ENCODE measurements at regions not wholly inside any gene's neighbourhood (a gene's known extent, or its start where the extent isn't known, plus 50 kb on each side); places are given as distances from the start of the nearest gene placed in this dataset.

DNA sequence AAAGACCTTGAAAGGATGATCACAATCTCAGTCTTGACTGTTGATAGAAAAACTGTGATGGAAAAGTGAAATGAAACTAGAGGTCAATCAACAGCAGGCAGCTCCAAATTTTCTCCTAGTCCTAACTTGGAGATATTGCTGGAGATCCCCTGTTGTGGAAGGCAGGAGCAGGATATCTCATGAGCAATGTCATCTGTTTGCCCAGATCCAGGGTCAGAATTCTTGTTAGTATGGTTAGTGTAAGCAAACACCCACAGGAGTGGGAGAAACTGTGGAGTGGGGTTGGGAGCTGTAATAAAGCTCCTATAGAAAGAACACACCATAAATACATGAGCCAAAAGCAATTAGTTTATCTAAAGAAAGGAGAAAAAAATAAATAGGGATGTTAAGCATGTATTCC lies 169.0 kb downstream of the AKR1D1 start:
- TF ChIP-seq CTCF (IDR thresholded peaks at IDR 0.05; ENCODE audit: insufficient read depth, low read depth, low read length) (no peak), EZH2 (IDR thresholded peaks at IDR 0.05; ENCODE audit: insufficient read depth, low read length) (no peak)

All from astrocyte (in vitro differentiated cells and primary cell).